Fibroblast of lung (primary cell): ENCODE measurements at regions not wholly inside any gene's neighbourhood (a gene's known extent, or its start where the extent isn't known, plus 50 kb on each side); places are given as distances from the start of the nearest gene placed in this dataset.
A peak's percentile ranks its signal among the peaks of the same experiment; 100 is the strongest.

Experiments
- DNase-seq, 2 donors: peaks; one replicate each; pipeline versions ENCODE4 v3.0.0 to v3.0.0-alpha.2; 2010; ENCODE audit warnings: low read depth in 2 of 2
- H2AFZ ChIP-seq: 2 replicates; pipeline ENCODE4 v1.5.1; 2012; ENCODE audit warnings: low read length, control low read depth, inconsistent platforms
- H3K27ac ChIP-seq: 2 replicates; pipeline ENCODE4 v1.5.1; 2011; ENCODE audit warnings: low read length, control low read depth; ENCODE audit not compliant: insufficient read depth
- H3K27me3 ChIP-seq: 2 replicates; pipeline ENCODE4 v1.5.1; 2011; ENCODE audit warnings: mild to moderate bottlenecking, low read length; ENCODE audit not compliant: control insufficient read depth, insufficient read depth
- H3K36me3 ChIP-seq: 2 replicates; pipeline ENCODE4 v1.5.1; 2011; ENCODE audit warnings: low read length; ENCODE audit not compliant: control insufficient read depth, insufficient read depth
- H3K4me1 ChIP-seq: 2 replicates; pipeline ENCODE4 v1.5.1; 2011; ENCODE audit warnings: low read length; ENCODE audit not compliant: control insufficient read depth, insufficient read depth; ENCODE audit errors: extremely low read depth
- H3K4me2 ChIP-seq: 2 replicates; pipeline ENCODE4 v1.5.1; 2011; ENCODE audit warnings: low read length, control low read depth; ENCODE audit not compliant: insufficient read depth; ENCODE audit errors: extremely low read depth
- H3K4me3 ChIP-seq, 4 experiments: fragments of 200-600 bp in 1 of 4; sonication (generic) in 1 of 4; replicated peaks in 1 of 4; 2 replicates each; pipeline ENCODE4 v1.5.1; 2011 to 2016; ENCODE audit warnings: low read length in 4 of 4, low read depth in 3 of 4, mild to moderate bottlenecking in 3 of 4, control low read depth in 2 of 4, inconsistent platforms in 1 of 4, mixed read lengths in 1 of 4; ENCODE audit not compliant: insufficient read depth in 1 of 4; ENCODE audit errors: control extremely low read depth in 1 of 4
- H3K79me2 ChIP-seq: 2 replicates; pipeline ENCODE4 v1.5.1; 2012; ENCODE audit warnings: mild to moderate bottlenecking, low read length, inconsistent platforms; ENCODE audit not compliant: control insufficient read depth, insufficient read depth
- H3K9ac ChIP-seq: 2 replicates; pipeline ENCODE4 v1.5.1; 2011; ENCODE audit warnings: mild to moderate bottlenecking, low read length, control low read depth; ENCODE audit not compliant: insufficient read depth
- H3K9me3 ChIP-seq: 2 replicates; pipeline ENCODE4 v1.5.1; 2012; ENCODE audit warnings: low read depth, low read length; ENCODE audit not compliant: control insufficient read depth, insufficient read depth
- H4K20me1 ChIP-seq: 2 replicates; pipeline ENCODE4 v1.5.1; 2011; ENCODE audit warnings: low read length; ENCODE audit not compliant: control insufficient read depth, insufficient read depth; ENCODE audit errors: extremely low read depth
- EZH2 ChIP-seq: IDR thresholded peaks from 2 replicates; pipeline ENCODE4 v1.5.1; 2012; ENCODE audit warnings: low read length, control low read depth, mild to moderate bottlenecking; ENCODE audit errors: missing control alignments
- TF ChIP-seq, protein P1 (sequence below), 2 donors: IDR thresholded peaks in 1 of 2; conservative IDR thresholded peaks in 1 of 2; 1 replicate in 1 of 2; 2 replicates in 1 of 2; pipeline ENCODE4 v1.5.1; 2011 to 2012; ENCODE audit warnings: low read length in 2 of 2, control low read depth in 1 of 2, inconsistent platforms in 1 of 2, low read depth in 1 of 2, mild to moderate bottlenecking in 1 of 2

DNA sequence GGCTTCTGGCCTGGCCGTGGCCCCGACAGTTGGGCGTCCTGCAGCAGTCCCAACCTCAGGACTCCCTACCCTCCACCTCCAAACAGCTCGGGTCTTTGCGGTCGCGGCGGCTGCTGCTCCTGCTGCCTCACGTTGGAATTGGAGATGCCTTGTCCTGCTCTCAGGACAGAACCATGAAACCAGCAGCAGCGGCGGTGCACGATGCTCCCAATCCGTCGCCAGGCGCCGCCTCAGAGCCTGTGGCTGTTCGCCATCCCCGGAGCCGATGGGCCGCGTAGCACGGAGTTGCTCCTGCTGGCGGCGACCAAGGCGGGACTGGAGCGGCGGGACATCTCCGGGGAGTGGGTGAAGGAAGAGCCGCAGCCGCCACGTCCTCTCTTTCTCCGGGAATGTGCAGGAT lies 1965.9 kb downstream of the TP53TG3F start:
- H3K9me3 ChIP-seq: no peaks in the 10 kb centered on the region
- TF ChIP-seq, protein P1, sequence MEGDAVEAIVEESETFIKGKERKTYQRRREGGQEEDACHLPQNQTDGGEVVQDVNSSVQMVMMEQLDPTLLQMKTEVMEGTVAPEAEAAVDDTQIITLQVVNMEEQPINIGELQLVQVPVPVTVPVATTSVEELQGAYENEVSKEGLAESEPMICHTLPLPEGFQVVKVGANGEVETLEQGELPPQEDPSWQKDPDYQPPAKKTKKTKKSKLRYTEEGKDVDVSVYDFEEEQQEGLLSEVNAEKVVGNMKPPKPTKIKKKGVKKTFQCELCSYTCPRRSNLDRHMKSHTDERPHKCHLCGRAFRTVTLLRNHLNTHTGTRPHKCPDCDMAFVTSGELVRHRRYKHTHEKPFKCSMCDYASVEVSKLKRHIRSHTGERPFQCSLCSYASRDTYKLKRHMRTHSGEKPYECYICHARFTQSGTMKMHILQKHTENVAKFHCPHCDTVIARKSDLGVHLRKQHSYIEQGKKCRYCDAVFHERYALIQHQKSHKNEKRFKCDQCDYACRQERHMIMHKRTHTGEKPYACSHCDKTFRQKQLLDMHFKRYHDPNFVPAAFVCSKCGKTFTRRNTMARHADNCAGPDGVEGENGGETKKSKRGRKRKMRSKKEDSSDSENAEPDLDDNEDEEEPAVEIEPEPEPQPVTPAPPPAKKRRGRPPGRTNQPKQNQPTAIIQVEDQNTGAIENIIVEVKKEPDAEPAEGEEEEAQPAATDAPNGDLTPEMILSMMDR (conservative IDR thresholded peaks at IDR 0.05 in 1 of 2, IDR thresholded peaks at IDR 0.05 in 1 of 2; ENCODE audit: low read depth in 1 of 2, low read length in 2 of 2): no peak
- TF ChIP-seq EZH2: no peak

GRCh38 chr16:35431829-35432663 lies 1972.6 kb downstream of the TP53TG3F start:
- Histone ChIP-seq H3K27me3 (no peaks in the 10 kb centered on the region), H3K4me3 (no peak overlapping the region), H3K4me2 (no peak overlapping the region), H3K9ac (no peak overlapping the region), H2AFZ (no peak overlapping the region), H3K36me3 (no peaks in the 10 kb centered on the region), H3K27ac (no peak overlapping the region), H3K9me3 (no peaks in the 10 kb centered on the region), H4K20me1 (no peaks in the 10 kb centered on the region), H3K79me2 (no peaks in the 10 kb centered on the region), H3K4me1 (no peaks in the 10 kb centered on the region)
- TF ChIP-seq EZH2: no peak
- TF ChIP-seq, protein P1 (conservative IDR thresholded peaks at IDR 0.05 in 1 of 2, IDR thresholded peaks at IDR 0.05 in 1 of 2; ENCODE audit: low read depth in 1 of 2, low read length in 2 of 2): peak; percentile 34
- DNase-seq: no peak

More for the DNA sequence above, 1965.9 kb downstream of the TP53TG3F start:
- no peak overlapping the region for H3K4me3 ChIP-seq
- no peaks in the 10 kb centered on the region for H3K79me2 ChIP-seq
- no peaks in the 10 kb centered on the region for H4K20me1 ChIP-seq
- no peak overlapping the region for H3K4me2 ChIP-seq
- no peak overlapping the region for H3K27ac ChIP-seq
- no peak overlapping the region for H3K9ac ChIP-seq
- H3K4me1 ChIP-seq: no peaks in the 10 kb centered on the region
- no peak overlapping the region for H2AFZ ChIP-seq
- no peaks in the 10 kb centered on the region for H3K36me3 ChIP-seq
- no peak for DNase-seq
- H3K27me3 ChIP-seq: no peaks in the 10 kb centered on the region

DNA sequence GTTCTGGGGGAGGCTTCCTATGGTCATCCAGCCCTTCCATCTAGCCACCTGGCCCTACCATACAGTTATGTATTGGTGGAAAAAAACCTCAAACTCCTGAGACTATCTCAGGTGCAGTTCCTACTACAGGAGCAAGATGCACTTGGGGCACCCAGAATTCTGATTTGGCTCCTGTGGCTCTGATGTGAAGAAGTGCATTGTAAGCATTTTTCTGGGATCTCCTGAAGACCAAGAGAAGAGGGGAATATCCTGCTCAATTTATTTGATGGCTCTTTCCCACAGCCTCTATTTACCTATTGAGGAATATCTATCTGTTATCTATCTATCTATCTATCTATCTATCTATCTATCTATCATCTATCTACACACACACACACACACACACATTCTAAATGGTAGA lies 1981.5 kb downstream of the TP53TG3F start:
- no peak for DNase-seq
- Histone ChIP-seq H4K20me1 (no peaks in the 10 kb centered on the region), H3K9ac (no peak overlapping the region), H3K4me2 (no peak overlapping the region), H3K27ac (no peak overlapping the region), H2AFZ (no peak overlapping the region), H3K27me3 (no peaks in the 10 kb centered on the region), H3K36me3 (no peaks in the 10 kb centered on the region), H3K79me2 (no peaks in the 10 kb centered on the region), H3K9me3 (peaks cover 2% of the 10 kb centered on the region), H3K4me3 (no peak overlapping the region), H3K4me1 (no peaks in the 10 kb centered on the region)
- TF ChIP-seq, protein P1 (conservative IDR thresholded peaks at IDR 0.05 in 1 of 2, IDR thresholded peaks at IDR 0.05 in 1 of 2; ENCODE audit: low read depth in 1 of 2, low read length in 2 of 2): no peak
- no peak for TF ChIP-seq EZH2
